ENCODE measurements at regions not wholly inside any gene's neighbourhood (a gene's known extent, or its start where the extent isn't known, plus 50 kb on each side); places are given as distances from the start of the nearest gene placed in this dataset.

DNA sequence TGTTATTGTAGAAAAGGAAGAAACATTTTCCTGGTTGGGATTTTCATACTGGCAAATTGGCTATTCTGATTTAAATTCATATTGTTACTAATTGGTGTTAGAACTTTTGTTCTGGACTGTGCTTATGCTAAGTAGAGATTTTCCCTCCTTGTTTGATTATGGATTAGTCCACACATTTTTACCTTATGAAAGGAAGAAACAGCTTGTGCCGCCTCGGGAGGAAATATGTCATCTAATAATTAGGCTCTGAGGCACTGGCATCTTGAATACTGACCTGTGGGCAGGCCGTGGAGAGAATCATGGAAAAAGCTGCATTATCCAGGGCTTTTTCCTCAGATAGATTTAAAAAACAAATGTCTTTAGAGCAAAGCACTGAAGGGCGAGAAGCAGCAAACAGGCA lies 344.3 kb upstream of the TBL1XR1 start:
- Mint-ChIP-seq H3K9me3 (no peaks in the 10 kb centered on the region), H3K27ac (peak overlapping the region in 4 of 10 donors; percentile 18 to 93 (median 59)), H3K27me3 (no peaks in the 10 kb centered on the region), H3K4me1 (peaks cover 32 to 73% (median 58%) of the 10 kb centered on the region in 4 donors), H3K36me3 (peaks cover 0 to 1% (median 0%) of the 10 kb centered on the region in 3 donors), H3K4me3 (peak overlapping the region in 1 of 10 donors; percentile 19)
- POLR2A ChIA-PET: interaction anchor here (0.8 kb wide), 1 partner anchor 131 kb away, joined by 4 read pairs; no protein-coding TSS in a partner anchor
- DNase-seq: no peak
- no peak for ATAC-seq

GRCh38 chr3:177545964-177546363 lies 348.7 kb upstream of the TBL1XR1 start:
- peaks cover 31 to 64% (median 47%) of the 10 kb centered on the region in 4 donors for H3K4me1 Mint-ChIP-seq
- H3K36me3 Mint-ChIP-seq: peaks cover 0 to 1% (median 0%) of the 10 kb centered on the region in 3 donors
- DNase-seq (no peak), ATAC-seq (no peak)
- H3K27me3 Mint-ChIP-seq: no peaks in the 10 kb centered on the region
- peak overlapping the region in 3 of 10 donors; percentile 3 to 12 (median 4) for H3K27ac Mint-ChIP-seq
- POLR2A ChIA-PET: interaction anchor here (1.2 to 4.6 kb wide), 2 partner anchors 7 to 51 kb away, joined by 3 to 19 read pairs; no protein-coding TSS in a partner anchor
- no peaks in the 10 kb centered on the region for H3K9me3 Mint-ChIP-seq
- H3K4me3 Mint-ChIP-seq: peak overlapping the region in 1 of 10 donors; percentile 12

GRCh38 chr3:177547711-177548350 lies 350.5 kb upstream of the TBL1XR1 start:
- Mint-ChIP-seq H3K9me3 (no peaks in the 10 kb centered on the region), H3K36me3 (peaks cover 0 to 1% (median 0%) of the 10 kb centered on the region in 3 donors), H3K27ac (peak overlapping the region in 9 of 10 donors; percentile 2 to 84 (median 67)), H3K27me3 (no peaks in the 10 kb centered on the region), H3K4me1 (peaks cover 34 to 74% (median 61%) of the 10 kb centered on the region in 4 donors), H3K4me3 (peak overlapping the region in 9 of 10 donors; percentile 4 to 68 (median 34))
- ATAC-seq: peak in 1 of 2 donors; percentile 51
- POLR2A ChIA-PET: interaction anchor here (0.7 to 4.6 kb wide), 4 partner anchors 8 to 489 kb away, joined by 3 to 19 read pairs (median 3); no protein-coding TSS in a partner anchor
- peak in 2 of 10 donors; percentile 26 to 36 for DNase-seq

DNA sequence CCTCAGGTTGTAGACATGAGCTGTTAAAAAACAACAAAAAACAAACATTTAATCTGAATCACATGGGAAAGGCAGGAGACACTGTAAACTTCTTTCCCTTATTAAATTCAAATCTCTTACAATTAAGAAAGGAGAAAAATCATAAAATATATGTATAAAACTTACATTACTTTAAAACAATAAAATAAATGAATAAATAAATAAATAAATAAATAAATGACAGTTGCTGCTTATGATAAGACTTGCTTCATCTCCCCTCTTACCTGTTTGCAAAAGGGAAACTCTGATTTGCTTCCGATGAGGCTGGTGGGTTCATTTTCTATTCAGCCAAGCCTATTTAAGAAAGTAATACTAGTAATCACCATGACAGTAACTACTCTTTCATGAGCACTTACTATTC lies 353.4 kb upstream of the TBL1XR1 start:
- peaks cover 38 to 82% (median 71%) of the 10 kb centered on the region in 4 donors for H3K4me1 Mint-ChIP-seq
- H3K9me3 Mint-ChIP-seq: no peaks in the 10 kb centered on the region
- no peak for DNase-seq
- no peak for ATAC-seq
- H3K27me3 Mint-ChIP-seq: no peaks in the 10 kb centered on the region
- no peaks in the 10 kb centered on the region for H3K36me3 Mint-ChIP-seq
- peak overlapping the region; percentile 70 to 91 (median 86) for H3K27ac Mint-ChIP-seq
- H3K4me3 Mint-ChIP-seq: peak overlapping the region in 8 of 10 donors; percentile 40 to 81 (median 68)
- POLR2A ChIA-PET: interaction anchor here (0.6 to 1.6 kb wide), 4 partner anchors 44 to 352 kb away, joined by 3 to 5 read pairs (median 4); no protein-coding TSS in a partner anchor

DNA sequence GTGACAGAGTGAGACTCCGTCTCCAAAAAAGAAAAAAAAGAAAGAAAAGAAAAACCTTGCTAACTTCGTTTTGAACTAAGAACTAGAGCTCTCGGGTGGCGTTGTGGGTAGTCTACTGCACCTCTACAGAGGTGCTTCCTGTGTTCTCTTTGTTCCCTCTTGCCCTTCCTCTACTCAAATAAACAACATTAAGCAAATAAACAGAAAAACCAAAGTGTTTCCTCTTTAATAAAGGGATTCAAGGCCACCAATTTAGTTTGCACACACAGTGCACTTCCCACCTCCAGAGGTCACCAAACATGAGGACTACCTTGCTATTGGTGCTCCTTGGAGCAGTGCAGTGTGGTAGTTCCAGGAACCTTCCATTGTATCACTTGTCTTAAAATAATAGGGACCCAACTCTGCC lies 354.2 kb upstream of the TBL1XR1 start:
- H3K36me3 Mint-ChIP-seq: no peaks in the 10 kb centered on the region
- H3K27ac Mint-ChIP-seq: peak overlapping the region; percentile 70 to 91 (median 86)
- ATAC-seq: peak; percentile 72 to 84
- H3K4me3 Mint-ChIP-seq: peak overlapping the region; percentile 40 to 81 (median 68)
- peaks cover 39 to 77% (median 73%) of the 10 kb centered on the region in 4 donors for H3K4me1 Mint-ChIP-seq
- no peaks in the 10 kb centered on the region for H3K9me3 Mint-ChIP-seq
- POLR2A ChIA-PET: interaction anchor here (0.6 to 1.6 kb wide), 7 partner anchors 10 to 353 kb away, joined by 3 to 5 read pairs (median 4); no protein-coding TSS in a partner anchor
- no peaks in the 10 kb centered on the region for H3K27me3 Mint-ChIP-seq
- DNase-seq: peak in 2 of 10 donors; percentile 16 to 32

GRCh38 chr3:177552051-177552450 lies 354.8 kb upstream of the TBL1XR1 start:
- Mint-ChIP-seq H3K27me3 (no peaks in the 10 kb centered on the region), H3K9me3 (no peaks in the 10 kb centered on the region), H3K36me3 (no peaks in the 10 kb centered on the region), H3K4me1 (peaks cover 37 to 73% (median 70%) of the 10 kb centered on the region in 4 donors), H3K4me3 (peak overlapping the region in 1 of 10 donors; percentile 70), H3K27ac (peak overlapping the region in 9 of 10 donors; percentile 2 to 89 (median 70))
- POLR2A ChIA-PET: interaction anchor here (0.6 to 1.6 kb wide), 6 partner anchors 9 to 405 kb away, joined by 3 to 5 read pairs (median 4); no protein-coding TSS in a partner anchor
- ATAC-seq (no peak), DNase-seq (no peak)

DNA sequence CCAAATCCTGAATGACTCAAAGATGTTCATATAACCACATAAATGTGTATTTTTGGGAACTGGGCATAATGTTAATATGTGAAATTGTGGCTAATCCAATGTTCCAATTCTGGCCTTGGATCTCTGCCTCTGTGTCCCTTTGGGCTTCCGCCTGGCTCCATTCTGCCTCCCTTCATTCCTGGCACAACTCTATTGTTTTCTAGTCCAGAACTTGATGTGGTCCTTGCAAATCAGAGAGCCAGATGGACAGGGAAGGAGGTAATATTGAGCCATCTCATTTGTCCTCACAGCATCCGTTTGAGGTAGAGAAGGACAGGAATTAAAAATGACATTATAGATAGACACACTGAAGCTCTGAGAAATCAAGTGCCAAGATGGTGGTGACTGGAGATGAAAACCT lies 355.7 kb upstream of the TBL1XR1 start:
- Mint-ChIP-seq H3K27ac (peak overlapping the region in 3 of 10 donors; percentile 7 to 71 (median 69)), H3K36me3 (no peaks in the 10 kb centered on the region), H3K27me3 (no peaks in the 10 kb centered on the region), H3K4me1 (peaks cover 32 to 64% (median 63%) of the 10 kb centered on the region in 4 donors), H3K4me3 (no peak overlapping the region), H3K9me3 (no peaks in the 10 kb centered on the region)
- ATAC-seq (no peak), DNase-seq (no peak)
- POLR2A ChIA-PET: no interaction called here

- H3K27ac Mint-ChIP-seq: peak overlapping the region in 6 of 10 donors; percentile 33 to 71 (median 40)
- DNase-seq (no peak), ATAC-seq (no peak)
- no peaks in the 10 kb centered on the region for H3K36me3 Mint-ChIP-seq
- POLR2A ChIA-PET: interaction anchor here (1.0 kb wide), 1 partner anchor 9 kb away, joined by 3 read pairs; no protein-coding TSS in a partner anchor
- peaks cover 32 to 62% (median 59%) of the 10 kb centered on the region in 4 donors for H3K4me1 Mint-ChIP-seq
- H3K27me3 Mint-ChIP-seq: no peaks in the 10 kb centered on the region
- no peak overlapping the region for H3K4me3 Mint-ChIP-seq
- no peaks in the 10 kb centered on the region for H3K9me3 Mint-ChIP-seq
These were observed 356.3 kb upstream of the TBL1XR1 start for GRCh38 chr3:177553579-177553978.

GRCh38 chr3:177554895-177555759 lies 357.8 kb upstream of the TBL1XR1 start:
- Mint-ChIP-seq H3K4me1 (peaks cover 27 to 52% (median 50%) of the 10 kb centered on the region in 4 donors), H3K4me3 (peak overlapping the region in 5 of 10 donors; percentile 19 to 55 (median 32)), H3K9me3 (no peaks in the 10 kb centered on the region), H3K36me3 (no peaks in the 10 kb centered on the region), H3K27ac (peak overlapping the region in 8 of 10 donors; percentile 23 to 83 (median 50)), H3K27me3 (no peaks in the 10 kb centered on the region)
- POLR2A ChIA-PET: interaction anchor here (1.0 kb wide), 1 partner anchor 10 kb away, joined by 3 read pairs; no protein-coding TSS in a partner anchor
- no peak for DNase-seq
- no peak for ATAC-seq

DNA sequence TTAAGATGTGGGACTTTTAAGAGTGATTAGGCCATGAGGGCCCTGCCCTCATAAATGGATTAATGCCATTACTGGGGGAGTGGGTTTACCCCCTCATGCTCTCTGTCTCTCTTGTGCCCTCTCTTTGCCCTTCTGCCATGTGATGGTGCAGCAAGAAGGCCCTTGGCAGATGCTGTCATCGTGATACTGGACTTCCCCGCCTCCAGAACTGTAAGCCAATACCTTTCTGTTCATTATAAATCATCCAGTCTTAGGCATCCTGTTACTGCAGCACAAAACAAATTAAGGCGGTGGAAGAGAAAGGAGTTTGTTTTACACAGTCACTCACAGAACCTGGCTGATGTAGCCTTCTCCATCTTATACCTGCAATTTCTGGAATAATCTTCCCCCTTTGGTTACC lies 360.3 kb upstream of the TBL1XR1 start:
- Mint-ChIP-seq H3K27me3 (no peaks in the 10 kb centered on the region), H3K4me3 (no peak overlapping the region), H3K36me3 (no peaks in the 10 kb centered on the region), H3K9me3 (no peaks in the 10 kb centered on the region), H3K4me1 (peaks cover 15 to 28% (median 27%) of the 10 kb centered on the region in 4 donors), H3K27ac (peak overlapping the region in 7 of 10 donors; percentile 4 to 60 (median 12))
- POLR2A ChIA-PET: no interaction called here
- DNase-seq: no peak
- ATAC-seq: no peak

GRCh38 chr3:177561365-177561764 lies 364.1 kb upstream of the TBL1XR1 start:
- ATAC-seq (no peak), DNase-seq (no peak)
- Mint-ChIP-seq H3K4me3 (no peak overlapping the region), H3K27ac (no peak overlapping the region), H3K4me1 (peaks cover 0 to 3% (median 0%) of the 10 kb centered on the region in 4 donors), H3K36me3 (no peaks in the 10 kb centered on the region), H3K27me3 (no peaks in the 10 kb centered on the region), H3K9me3 (no peaks in the 10 kb centered on the region)
- POLR2A ChIA-PET: interaction anchor here (0.7 to 1.3 kb wide), 2 partner anchors 10 to 265 kb away, joined by 3 read pairs; no protein-coding TSS in a partner anchor

GRCh38 chr3:177561769-177562392 lies 364.6 kb upstream of the TBL1XR1 start:
- Mint-ChIP-seq H3K36me3 (no peaks in the 10 kb centered on the region), H3K4me1 (peaks cover 0 to 4% (median under 1%) of the 10 kb centered on the region in 4 donors), H3K27ac (no peak overlapping the region), H3K9me3 (no peaks in the 10 kb centered on the region), H3K4me3 (no peak overlapping the region), H3K27me3 (no peaks in the 10 kb centered on the region)
- POLR2A ChIA-PET: interaction anchor here (1.3 kb wide), 1 partner anchor 10 kb away, joined by 3 read pairs; no protein-coding TSS in a partner anchor
- ATAC-seq (no peak), DNase-seq (no peak)
